CD4-positive, alpha-beta memory T cell (primary cell): ENCODE measurements at regions not wholly inside any gene's neighbourhood (a gene's known extent, or its start where the extent isn't known, plus 50 kb on each side); places are given as distances from the start of the nearest gene placed in this dataset.

ENCODE experiments used
- CTCF ChIA-PET: fragments of 350-600 bp; sonication (Branson Sonifier 250); formaldehyde crosslinking; loops from one replicate; lab custom pipeline; 2021; ENCODE audit warnings: inconsistent platforms; ENCODE audit not compliant: partially characterized antibody; lab: Charles Lee
- POLR2A ChIA-PET: fragments of 350-600 bp; sonication (Branson Sonifier 250); formaldehyde crosslinking; loops from one replicate; lab custom pipeline; 2021; ENCODE audit not compliant: partially characterized antibody; lab: Charles Lee
- DNase-seq, 5 donors: peaks; one replicate each; pipeline versions ENCODE4 v3.0.0 to v3.0.0-alpha.2; 2020 to 2022; ENCODE audit warnings: mixed read lengths in 1 of 5
- H3K27ac ChIP-seq: one replicate; pipeline ENCODE4 v1.7.0; 2013; ENCODE audit warnings: low read depth, low read length
- H3K27me3 ChIP-seq: 2 replicates; pipeline ENCODE4 v1.7.0; 2013; ENCODE audit warnings: mild to moderate bottlenecking, low read length, moderate library complexity; ENCODE audit not compliant: insufficient read depth
- H3K36me3 ChIP-seq: 2 replicates; pipeline ENCODE4 v1.7.0; 2013; ENCODE audit warnings: mild to moderate bottlenecking, low read length, moderate library complexity; ENCODE audit not compliant: insufficient read depth
- H3K4me1 ChIP-seq: 2 replicates; pipeline ENCODE4 v1.7.0; 2013; ENCODE audit warnings: mild to moderate bottlenecking, low read length, moderate library complexity; ENCODE audit not compliant: insufficient read depth
- H3K4me3 ChIP-seq, 2 donors: one replicate each; pipeline ENCODE4 v1.7.0; 2013; ENCODE audit warnings: low read length in 2 of 2, mild to moderate bottlenecking in 1 of 2
- H3K9me3 ChIP-seq, 2 donors: one replicate each; pipeline ENCODE4 v1.7.0; 2013; ENCODE audit warnings: low read length in 2 of 2, control low read depth in 1 of 2; ENCODE audit not compliant: control insufficient read depth in 1 of 2
- H3K27ac Mint-ChIP-seq, 7 donors: one replicate each; pipeline ENCODE4 v1.8.0; 2020 to 2021; ENCODE audit warnings: mixed read lengths in 7 of 7, mild to moderate bottlenecking in 6 of 7, inconsistent platforms in 3 of 7, moderate library complexity in 3 of 7
- H3K27me3 Mint-ChIP-seq, 2 donors: one replicate each; pipeline ENCODE4 v1.8.0; 2020 to 2021; ENCODE audit warnings: mixed read lengths in 2 of 2
- H3K36me3 Mint-ChIP-seq, 2 donors: one replicate each; pipeline ENCODE4 v1.8.0; 2020 to 2021; ENCODE audit warnings: mixed read lengths in 2 of 2, inconsistent platforms in 1 of 2, mild to moderate bottlenecking in 1 of 2
- H3K4me1 Mint-ChIP-seq, 4 donors: one replicate each; pipeline ENCODE4 v1.8.0; 2020 to 2021; ENCODE audit warnings: mixed read lengths in 4 of 4, mild to moderate bottlenecking in 1 of 4
- H3K4me3 Mint-ChIP-seq, 8 donors: one replicate each; pipeline ENCODE4 v1.8.0; 2020 to 2021; ENCODE audit warnings: mixed read lengths in 8 of 8, mild to moderate bottlenecking in 7 of 8, moderate library complexity in 6 of 8, inconsistent platforms in 3 of 8
- H3K9me3 Mint-ChIP-seq, 8 donors: one replicate each; pipeline ENCODE4 v1.8.0; 2020 to 2021; ENCODE audit warnings: mixed read lengths in 8 of 8, mild to moderate bottlenecking in 5 of 8, inconsistent platforms in 3 of 8, moderate library complexity in 1 of 8
- intact Hi-C: fragments of 100-400 bp; cut with micrococcal nuclease; formaldehyde crosslinking; loops from one replicate; pipeline ENCODE4 v1.15.1; 2023

DNA sequence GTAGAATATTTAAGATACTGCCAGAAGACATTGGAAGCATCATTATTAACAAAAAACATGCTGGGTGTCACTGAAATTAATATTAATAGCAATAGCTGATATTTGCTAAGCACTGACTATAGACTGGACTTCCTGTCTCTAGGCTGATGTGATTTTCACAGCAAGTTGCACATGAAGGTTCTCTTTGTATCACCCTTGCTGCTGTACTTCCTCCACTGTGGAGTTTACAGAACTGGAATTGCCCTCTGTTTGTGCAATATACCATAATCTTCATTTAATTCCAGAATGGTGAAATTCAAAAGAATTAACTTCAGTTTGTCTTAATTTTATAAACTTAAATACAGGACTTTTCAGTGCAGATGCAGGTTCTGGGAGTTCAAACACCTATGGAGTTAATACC is 585.1 kb downstream of the RNF144A start:
- no peak overlapping the region for H3K4me3 Mint-ChIP-seq
- H3K4me3 ChIP-seq = no peak overlapping the region
- H3K27me3 Mint-ChIP-seq = peaks cover 1 to 6% of the 10 kb centered on the region in 2 donors
- H3K9me3 ChIP-seq = no peaks in the 10 kb centered on the region
- no peak overlapping the region for H3K27ac Mint-ChIP-seq
- intact Hi-C loops = no loop called here
- no peaks in the 10 kb centered on the region for H3K36me3 ChIP-seq
- CTCF ChIA-PET = no interaction called here
- H3K4me1 Mint-ChIP-seq = peaks cover 0 to 2% (median under 1%) of the 10 kb centered on the region in 4 donors
- no peak for DNase-seq
- H3K4me1 ChIP-seq = no peaks in the 10 kb centered on the region
- no peaks in the 10 kb centered on the region for H3K36me3 Mint-ChIP-seq
- H3K9me3 Mint-ChIP-seq = peaks cover 0 to 2% (median 0%) of the 10 kb centered on the region in 8 donors
- POLR2A ChIA-PET = no interaction called here
- H3K27me3 ChIP-seq = no peaks in the 10 kb centered on the region
- no peak overlapping the region for H3K27ac ChIP-seq

DNA sequence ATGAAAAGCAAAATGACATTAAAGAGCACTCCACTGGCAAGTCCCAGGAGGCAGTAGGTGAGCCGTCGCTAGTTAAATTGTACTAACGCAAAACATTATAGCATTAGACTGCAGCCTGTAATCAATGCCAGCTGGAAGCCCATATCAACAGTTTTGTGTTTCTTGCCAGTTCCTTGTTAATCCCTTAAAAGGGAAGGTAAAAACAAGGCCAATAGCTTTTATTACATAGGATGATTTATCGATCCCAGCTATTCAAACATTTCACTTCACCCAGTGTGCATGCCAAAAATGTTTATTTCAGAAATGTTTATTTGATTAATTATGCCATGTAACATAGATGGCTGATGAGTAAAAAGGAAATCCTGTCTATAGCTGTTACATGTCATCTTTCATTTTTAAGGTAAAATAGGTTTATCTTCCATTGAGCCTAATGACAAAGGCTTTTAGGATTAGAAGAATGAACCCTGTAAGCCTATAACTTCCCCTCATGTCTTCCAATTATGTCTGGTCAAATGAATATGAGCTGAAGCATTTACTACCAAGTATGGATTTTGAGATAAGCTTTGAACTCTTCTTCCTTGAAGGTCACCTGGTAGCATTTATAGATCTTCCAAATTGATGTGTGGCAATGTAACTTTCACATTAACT is 591.2 kb downstream of the RNF144A start:
- H3K27me3 ChIP-seq = no peaks in the 10 kb centered on the region
- intact Hi-C loops = no loop called here
- Mint-ChIP-seq H3K9me3 (peaks cover 0 to 6% (median 0%) of the 10 kb centered on the region in 8 donors), H3K27ac (no peak overlapping the region), H3K36me3 (no peaks in the 10 kb centered on the region), H3K27me3 (peaks cover 1% of the 10 kb centered on the region in 2 donors), H3K4me1 (no peaks in the 10 kb centered on the region), H3K4me3 (no peak overlapping the region)
- ChIA-PET CTCF (no interaction called here), POLR2A (no interaction called here)
- H3K36me3 ChIP-seq = no peaks in the 10 kb centered on the region
- H3K4me1 ChIP-seq = no peaks in the 10 kb centered on the region
- H3K9me3 ChIP-seq = no peaks in the 10 kb centered on the region
- DNase-seq = no peak
- no peak overlapping the region for H3K4me3 ChIP-seq
- no peak overlapping the region for H3K27ac ChIP-seq

DNA sequence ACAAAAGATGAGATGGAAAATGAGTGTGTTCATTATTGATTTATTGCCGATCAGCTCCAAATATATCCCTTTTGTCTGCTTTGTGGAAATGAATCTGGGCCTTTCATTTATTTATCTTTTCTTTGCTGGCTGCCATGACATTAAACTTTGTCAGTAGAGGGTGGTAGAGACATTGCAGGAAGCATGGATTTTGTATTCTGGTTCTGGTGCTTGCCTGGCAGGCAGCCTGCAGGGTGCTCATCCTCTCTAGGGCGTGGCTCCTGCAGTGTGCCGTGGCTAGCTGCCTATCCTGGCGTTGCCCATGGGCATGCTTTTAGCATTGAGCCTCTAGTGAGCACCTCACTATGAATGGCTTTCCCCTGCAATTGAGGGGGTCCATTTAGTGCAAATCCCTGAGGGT is 593.1 kb downstream of the RNF144A start:
- Histone ChIP-seq H3K27ac (no peak overlapping the region), H3K4me1 (no peaks in the 10 kb centered on the region), H3K4me3 (no peak overlapping the region), H3K36me3 (no peaks in the 10 kb centered on the region), H3K9me3 (no peaks in the 10 kb centered on the region), H3K27me3 (no peaks in the 10 kb centered on the region)
- ChIA-PET CTCF (interaction anchor here (3.5 kb wide), 1 partner anchor 11 kb away, joined by 12 read pairs; no protein-coding TSS in a partner anchor), POLR2A (no interaction called here)
- Mint-ChIP-seq H3K36me3 (no peaks in the 10 kb centered on the region), H3K4me3 (no peak overlapping the region), H3K27ac (no peak overlapping the region), H3K9me3 (peaks cover 0 to 6% (median under 1%) of the 10 kb centered on the region in 8 donors), H3K4me1 (peaks cover 0 to 5% (median 2%) of the 10 kb centered on the region in 4 donors), H3K27me3 (no peaks in the 10 kb centered on the region)
- intact Hi-C loops = no loop called here
- DNase-seq = no peak

DNA sequence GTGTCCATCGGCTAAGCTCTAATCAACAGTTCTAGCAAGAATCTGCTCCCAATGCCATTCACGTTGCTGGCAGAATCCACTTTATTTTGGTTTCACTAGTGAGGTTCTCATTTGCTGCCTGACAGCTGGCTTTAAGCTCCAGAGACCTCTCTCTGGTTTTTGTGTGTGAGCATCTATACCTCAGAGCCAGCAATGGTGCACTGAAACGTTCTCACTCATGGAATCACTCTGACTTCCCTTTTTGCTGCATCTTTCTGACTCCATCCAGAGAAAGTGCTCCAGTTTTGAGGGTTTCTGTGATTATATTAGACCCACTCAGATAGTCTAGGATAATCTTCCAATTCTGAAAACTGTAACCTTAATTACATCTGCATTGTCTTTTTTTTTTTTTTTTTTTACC is 596.6 kb downstream of the RNF144A start:
- intact Hi-C loops = no loop called here
- H3K9me3 Mint-ChIP-seq = peaks cover 0 to 6% (median 0%) of the 10 kb centered on the region in 8 donors
- POLR2A ChIA-PET = no interaction called here
- DNase-seq = no peak
- H3K9me3 ChIP-seq = no peaks in the 10 kb centered on the region
- H3K27me3 Mint-ChIP-seq = no peaks in the 10 kb centered on the region
- H3K36me3 Mint-ChIP-seq = no peaks in the 10 kb centered on the region
- no peak overlapping the region for H3K4me3 ChIP-seq
- no peak overlapping the region for H3K27ac Mint-ChIP-seq
- no peaks in the 10 kb centered on the region for H3K36me3 ChIP-seq
- CTCF ChIA-PET = interaction anchor here (1.0 kb wide), 2 partner anchors 86 to 157 kb away, joined by 3 read pairs; no protein-coding TSS in a partner anchor
- peaks cover 13% of the 10 kb centered on the region for H3K4me1 ChIP-seq
- no peaks in the 10 kb centered on the region for H3K27me3 ChIP-seq
- H3K4me1 Mint-ChIP-seq = peaks cover 3 to 19% (median 12%) of the 10 kb centered on the region in 4 donors
- H3K4me3 Mint-ChIP-seq = no peak overlapping the region
- H3K27ac ChIP-seq = no peak overlapping the region

DNA sequence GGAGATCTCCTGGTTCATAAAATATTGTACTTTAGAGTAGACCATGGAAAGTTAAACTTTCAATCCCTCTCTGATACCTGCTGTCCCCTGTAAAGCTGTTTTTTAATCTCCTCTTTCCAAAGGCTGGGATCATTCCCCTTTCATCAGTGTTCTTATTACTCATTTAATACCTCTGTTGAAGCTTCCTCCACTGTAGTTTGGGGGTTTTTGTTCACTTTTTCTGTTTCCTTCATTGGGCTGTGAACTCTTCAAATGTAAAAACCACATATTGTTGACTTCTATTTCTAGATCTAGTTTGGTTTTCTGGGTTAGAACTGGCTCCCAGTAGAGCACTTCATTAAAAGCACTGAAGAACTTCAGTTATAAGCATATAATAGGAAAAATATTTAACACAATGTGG is 598.1 kb downstream of the RNF144A start:
- Histone ChIP-seq H3K36me3 (no peaks in the 10 kb centered on the region), H3K9me3 (no peaks in the 10 kb centered on the region), H3K27me3 (no peaks in the 10 kb centered on the region), H3K4me3 (no peak overlapping the region), H3K4me1 (peaks cover 13% of the 10 kb centered on the region), H3K27ac (no peak overlapping the region)
- H3K4me1 Mint-ChIP-seq = peaks cover 3 to 19% (median 12%) of the 10 kb centered on the region in 4 donors
- DNase-seq = no peak
- no peaks in the 10 kb centered on the region for H3K27me3 Mint-ChIP-seq
- intact Hi-C loops = loop anchor here (5.0 kb wide), 1 partner anchor 52 kb away; no protein-coding TSS in a partner anchor
- H3K4me3 Mint-ChIP-seq = peak overlapping the region in 1 of 8 donors; percentile 46
- ChIA-PET CTCF (no interaction called here), POLR2A (no interaction called here)
- no peaks in the 10 kb centered on the region for H3K36me3 Mint-ChIP-seq
- no peak overlapping the region for H3K27ac Mint-ChIP-seq
- peaks cover 0 to 2% (median 0%) of the 10 kb centered on the region in 8 donors for H3K9me3 Mint-ChIP-seq

DNA sequence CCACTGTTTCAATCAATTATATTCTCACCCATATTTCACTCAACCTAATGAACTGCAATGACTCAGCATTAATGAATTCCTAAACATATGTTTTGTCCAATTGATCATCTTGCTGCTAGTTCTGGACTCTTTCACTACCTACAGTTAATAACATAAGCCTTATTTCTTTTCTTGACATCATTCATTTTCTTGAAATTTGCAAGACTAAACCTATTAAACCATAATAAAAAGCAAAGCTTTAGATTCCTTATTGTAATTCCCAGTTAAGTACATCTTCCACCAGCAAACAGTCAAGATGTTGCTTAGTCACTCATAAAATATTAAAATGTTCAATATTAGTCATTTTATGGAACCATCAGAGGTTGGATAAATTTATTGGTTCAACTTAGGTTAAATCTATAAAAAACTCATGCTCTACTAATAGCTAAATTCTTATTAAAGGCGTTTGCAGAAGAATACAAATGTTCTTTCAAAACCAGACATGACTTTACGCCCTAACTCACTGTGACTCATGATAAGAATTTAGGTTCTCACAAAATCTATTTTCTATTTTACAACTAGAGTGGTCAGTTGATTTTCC is 599.4 kb downstream of the RNF144A start:
- H3K4me3 Mint-ChIP-seq = peak overlapping the region in 5 of 8 donors; percentile 68 to 85 (median 75)
- Histone ChIP-seq H3K4me1 (peaks cover 13% of the 10 kb centered on the region), H3K36me3 (no peaks in the 10 kb centered on the region), H3K4me3 (peak overlapping the region in 1 of 2 donors; percentile 20), H3K27me3 (no peaks in the 10 kb centered on the region), H3K27ac (no peak overlapping the region), H3K9me3 (no peaks in the 10 kb centered on the region)
- ChIA-PET CTCF (no interaction called here), POLR2A (no interaction called here)
- DNase-seq = no peak
- no peaks in the 10 kb centered on the region for H3K36me3 Mint-ChIP-seq
- no peaks in the 10 kb centered on the region for H3K27me3 Mint-ChIP-seq
- intact Hi-C loops = loop anchor here (5.0 kb wide), 1 partner anchor 51 kb away; no protein-coding TSS in a partner anchor
- peaks cover 0 to 2% (median 0%) of the 10 kb centered on the region in 8 donors for H3K9me3 Mint-ChIP-seq
- peaks cover 3 to 19% (median 12%) of the 10 kb centered on the region in 4 donors for H3K4me1 Mint-ChIP-seq
- H3K27ac Mint-ChIP-seq = peak overlapping the region in 3 of 7 donors; percentile 72 to 81 (median 80)

DNA sequence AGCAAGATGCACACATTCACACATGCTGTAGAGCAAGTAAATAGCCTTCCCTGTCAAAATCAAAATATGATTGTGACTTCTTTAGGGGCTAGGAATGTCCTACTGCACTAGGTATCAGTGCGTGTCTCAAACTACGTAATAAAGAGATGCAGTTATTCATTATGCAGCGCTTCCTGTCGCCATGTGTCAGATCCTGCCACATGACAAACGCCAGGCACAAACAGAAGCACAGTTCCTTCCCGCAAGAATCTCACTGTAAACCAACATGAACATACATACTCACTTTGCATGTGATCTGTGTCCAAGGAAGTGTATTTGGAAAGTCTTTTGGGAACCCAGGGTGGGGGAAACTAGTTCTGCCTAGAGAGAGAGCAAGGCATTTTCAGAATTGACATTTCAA is 599.9 kb downstream of the RNF144A start:
- Histone ChIP-seq H3K4me1 (peaks cover 13% of the 10 kb centered on the region), H3K27me3 (no peaks in the 10 kb centered on the region), H3K27ac (no peak overlapping the region), H3K36me3 (no peaks in the 10 kb centered on the region), H3K9me3 (no peaks in the 10 kb centered on the region), H3K4me3 (peak overlapping the region in 1 of 2 donors; percentile 20)
- ChIA-PET POLR2A (no interaction called here), CTCF (no interaction called here)
- peaks cover 3 to 19% (median 12%) of the 10 kb centered on the region in 4 donors for H3K4me1 Mint-ChIP-seq
- H3K36me3 Mint-ChIP-seq = no peaks in the 10 kb centered on the region
- intact Hi-C loops = loop anchor here (5.0 kb wide), 1 partner anchor 50 kb away; no protein-coding TSS in a partner anchor
- H3K27me3 Mint-ChIP-seq = no peaks in the 10 kb centered on the region
- peak overlapping the region; percentile 22 to 88 (median 72) for H3K27ac Mint-ChIP-seq
- H3K4me3 Mint-ChIP-seq = peak overlapping the region; percentile 21 to 85 (median 72)
- peaks cover 0 to 2% (median 0%) of the 10 kb centered on the region in 8 donors for H3K9me3 Mint-ChIP-seq
- DNase-seq = peak in 3 of 5 donors; percentile 18 to 37 (median 29)
